C4-2B (cell line): ENCODE measurements at regions not wholly inside any gene's neighbourhood (a gene's known extent, or its start where the extent isn't known, plus 50 kb on each side); places are given as distances from the start of the nearest gene placed in this dataset.

Experiments
- H3K27ac ChIP-seq: fragments of 450-650 bp; 2 replicates; pipeline ENCODE4 v1.5.1; 2017
- ZFX ChIP-seq: fragments of 450-650 bp; IDR thresholded peaks from 2 replicates; pipeline ENCODE4 v1.6.1; 2017
- TF ChIP-seq, protein P1 (sequence below): fragments of 450-650 bp; conservative IDR thresholded peaks from 2 replicates; pipeline ENCODE4 v1.5.1; 2017; ENCODE audit warnings: mild to moderate bottlenecking

DNA sequence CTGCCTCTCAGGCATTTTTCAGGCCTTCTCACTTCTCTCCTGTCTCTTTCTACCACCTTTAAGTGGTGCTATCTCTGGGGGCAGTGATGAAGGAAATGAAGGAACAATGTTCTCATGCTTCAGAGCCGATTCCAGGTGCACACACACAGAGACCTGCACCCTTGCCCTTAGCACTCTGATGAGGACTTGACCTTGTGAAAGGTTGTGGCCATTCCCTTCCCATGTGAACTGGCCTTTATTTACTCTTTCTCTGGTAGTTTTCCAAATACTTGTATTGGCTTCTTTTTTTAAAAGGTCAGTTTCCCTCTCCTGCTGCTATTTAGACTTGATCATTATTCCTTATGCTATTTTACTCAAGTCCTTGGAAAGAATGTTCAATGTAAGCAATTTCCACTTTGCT is 188.6 kb downstream of the MDFIC start:
- no peak for TF ChIP-seq ZFX
- TF ChIP-seq, protein P1, sequence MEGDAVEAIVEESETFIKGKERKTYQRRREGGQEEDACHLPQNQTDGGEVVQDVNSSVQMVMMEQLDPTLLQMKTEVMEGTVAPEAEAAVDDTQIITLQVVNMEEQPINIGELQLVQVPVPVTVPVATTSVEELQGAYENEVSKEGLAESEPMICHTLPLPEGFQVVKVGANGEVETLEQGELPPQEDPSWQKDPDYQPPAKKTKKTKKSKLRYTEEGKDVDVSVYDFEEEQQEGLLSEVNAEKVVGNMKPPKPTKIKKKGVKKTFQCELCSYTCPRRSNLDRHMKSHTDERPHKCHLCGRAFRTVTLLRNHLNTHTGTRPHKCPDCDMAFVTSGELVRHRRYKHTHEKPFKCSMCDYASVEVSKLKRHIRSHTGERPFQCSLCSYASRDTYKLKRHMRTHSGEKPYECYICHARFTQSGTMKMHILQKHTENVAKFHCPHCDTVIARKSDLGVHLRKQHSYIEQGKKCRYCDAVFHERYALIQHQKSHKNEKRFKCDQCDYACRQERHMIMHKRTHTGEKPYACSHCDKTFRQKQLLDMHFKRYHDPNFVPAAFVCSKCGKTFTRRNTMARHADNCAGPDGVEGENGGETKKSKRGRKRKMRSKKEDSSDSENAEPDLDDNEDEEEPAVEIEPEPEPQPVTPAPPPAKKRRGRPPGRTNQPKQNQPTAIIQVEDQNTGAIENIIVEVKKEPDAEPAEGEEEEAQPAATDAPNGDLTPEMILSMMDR = no peak
- H3K27ac ChIP-seq = no peak overlapping the region

DNA sequence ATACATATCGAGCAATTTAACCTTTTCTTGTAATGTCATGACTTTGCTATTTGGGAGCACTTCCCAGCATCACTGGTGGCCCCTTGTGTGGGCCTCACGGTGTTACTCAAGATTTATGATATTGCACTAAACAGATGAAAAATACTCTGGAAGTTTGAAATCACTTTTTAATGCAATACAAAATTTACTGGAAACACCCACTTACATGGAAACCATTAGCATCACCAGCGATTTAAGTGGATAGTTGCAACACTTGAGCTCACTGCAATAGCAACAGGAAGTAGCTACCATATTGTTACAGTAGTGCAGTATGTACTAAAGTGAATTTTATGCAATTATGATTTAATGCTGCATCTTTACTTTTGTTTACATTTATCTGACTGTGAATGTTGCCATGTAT is 184.4 kb downstream of the MDFIC start:
- TF ChIP-seq ZFX = no peak
- TF ChIP-seq, protein P1 = no peak
- H3K27ac ChIP-seq = no peak overlapping the region

DNA sequence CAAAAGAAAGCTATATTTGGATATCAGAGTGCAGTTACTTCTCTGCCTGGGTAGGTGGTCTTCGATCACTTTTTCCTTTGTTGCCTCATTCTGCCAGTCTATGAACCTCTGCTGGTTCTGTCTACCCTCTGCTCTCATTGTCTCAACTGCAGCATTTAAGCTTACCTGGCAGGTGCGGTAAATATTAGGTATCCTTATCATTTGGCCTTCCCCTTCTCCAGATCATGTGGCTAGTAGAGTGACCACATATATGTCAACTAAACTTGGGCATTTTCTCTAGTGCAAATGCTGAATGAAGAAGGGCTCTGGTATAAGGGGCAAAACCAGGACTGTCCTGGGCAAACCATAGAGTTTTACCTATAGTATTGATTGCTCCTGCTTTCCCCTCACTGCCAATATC is 180.8 kb downstream of the MDFIC start:
- TF ChIP-seq ZFX = no peak
- TF ChIP-seq, protein P1 = no peak
- H3K27ac ChIP-seq = no peak overlapping the region

DNA sequence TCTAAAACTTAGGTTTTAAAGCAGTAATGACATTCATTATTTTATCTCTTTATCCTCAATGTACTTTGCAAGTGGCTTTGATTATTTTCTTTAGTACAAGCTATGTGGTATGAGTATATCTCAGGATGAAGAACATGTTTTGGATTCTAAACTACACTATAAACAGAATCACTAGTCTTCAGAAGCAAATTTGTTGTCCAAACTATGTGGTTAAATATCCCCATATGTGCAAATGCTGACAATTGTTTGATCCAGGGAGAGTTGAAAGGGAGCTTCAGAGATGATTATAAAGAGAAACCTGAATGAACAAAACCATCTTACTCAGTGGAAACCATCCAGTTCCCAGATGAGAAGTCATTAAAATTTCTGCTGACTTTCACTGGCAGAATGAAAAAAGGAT is 179.3 kb downstream of the MDFIC start:
- H3K27ac ChIP-seq = no peak overlapping the region

DNA sequence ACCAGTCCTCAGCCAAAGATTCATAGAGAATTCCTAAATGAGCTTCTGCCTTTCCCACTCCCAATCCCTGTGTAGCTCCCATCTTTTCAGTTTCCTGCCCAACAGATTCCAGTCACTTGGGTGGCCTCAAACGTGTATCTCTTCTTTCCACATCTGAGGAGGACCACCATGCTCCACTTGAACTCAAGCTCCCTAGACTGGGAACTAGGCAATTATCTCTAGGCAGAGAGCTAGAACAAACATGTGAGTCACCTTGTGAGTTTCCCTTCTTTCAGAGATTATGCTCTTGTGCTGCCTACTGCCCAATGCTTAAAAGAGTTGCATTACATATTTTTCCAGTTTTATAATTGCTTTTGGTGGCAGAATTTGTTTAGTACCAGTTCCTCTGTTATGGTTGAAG is 178.0 kb downstream of the MDFIC start:
- no peak overlapping the region for H3K27ac ChIP-seq
- TF ChIP-seq, protein P1 = no peak
- TF ChIP-seq ZFX = no peak

More for the DNA sequence above, 179.3 kb downstream of the MDFIC start:
- TF ChIP-seq ZFX = no peak
- TF ChIP-seq, protein P1 = no peak

DNA sequence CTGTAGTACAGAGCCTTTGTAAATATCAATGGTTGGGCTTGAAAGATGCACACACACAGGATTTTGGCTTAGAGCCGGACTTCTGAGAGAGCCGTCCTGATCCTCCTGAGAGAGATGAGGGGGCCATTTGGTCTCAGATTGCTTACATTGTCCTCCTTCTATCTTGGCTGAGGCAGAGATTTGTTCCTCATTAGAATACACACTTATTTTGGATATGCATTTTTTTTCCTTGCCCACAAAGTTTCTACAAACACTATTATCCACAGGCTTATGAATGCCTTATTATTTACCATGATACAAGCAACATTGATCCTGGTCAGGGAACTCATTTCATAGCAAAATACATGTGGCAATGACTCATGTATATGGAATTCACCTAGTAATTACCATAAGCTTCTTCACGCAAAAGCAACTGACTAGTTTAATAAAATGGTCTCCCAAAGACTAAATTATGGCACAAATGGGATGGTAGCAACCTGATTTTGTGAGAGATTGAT is 175.3 kb downstream of the MDFIC start:
- TF ChIP-seq, protein P1 = no peak
- no peak for TF ChIP-seq ZFX
- H3K27ac ChIP-seq = no peak overlapping the region

DNA sequence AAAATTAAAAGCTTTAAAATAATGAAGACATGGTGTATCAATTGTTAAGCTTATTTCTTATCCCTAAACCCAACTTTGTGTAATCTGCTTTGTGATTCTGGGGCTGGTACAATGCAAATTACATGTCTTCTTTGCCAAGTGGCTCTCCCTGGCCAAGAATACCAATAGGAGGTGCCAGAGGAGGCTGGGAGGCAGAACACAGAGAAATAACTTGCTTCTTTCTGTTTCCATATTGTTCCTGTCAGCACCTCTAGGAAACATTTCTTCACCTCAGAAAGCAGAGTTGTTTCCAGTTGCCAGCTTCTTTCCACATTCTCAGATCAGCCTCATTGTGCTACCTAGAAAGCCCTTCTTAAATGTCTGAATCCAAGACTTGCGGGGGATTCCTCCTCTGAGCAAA is 174.4 kb downstream of the MDFIC start:
- no peak overlapping the region for H3K27ac ChIP-seq
- no peak for TF ChIP-seq ZFX
- TF ChIP-seq, protein P1 = no peak
